Esophagus squamous epithelium (tissue), 5 donors: ENCODE measurements at regions not wholly inside any gene's neighbourhood (a gene's known extent, or its start where the extent isn't known, plus 50 kb on each side); places are given as distances from the start of the nearest gene placed in this dataset.

ENCODE experiments used
- DNase-seq: peaks from one replicate; lab custom pipeline; 2025; lab: John Stamatoyannopoulos, UW
- H3K27ac ChIP-seq, 4 donors: fragments of 200-600 bp; sonication (generic); one replicate each; pipeline ENCODE4 v1.5.1; 2016 to 2019; ENCODE audit warnings: mild to moderate bottlenecking in 1 of 4
- H3K27me3 ChIP-seq, 4 donors: fragments of 200-600 bp; sonication (generic); 1 replicate in 3 of 4; 2 replicates in 1 of 4; pipeline versions ENCODE4 v1.5.1 to v1.6.0; 2017 to 2021; ENCODE audit warnings: antibody characterized with exemption in 1 of 4
- H3K36me3 ChIP-seq, 3 donors: fragments of 200-600 bp; sonication (generic); one replicate each; pipeline ENCODE4 v1.5.1; 2016 to 2019
- H3K4me1 ChIP-seq, 3 donors: fragments of 200-600 bp; sonication (generic); one replicate each; pipeline ENCODE4 v1.5.1; 2017 to 2019
- H3K4me3 ChIP-seq, 4 donors: fragments of 200-600 bp; sonication (generic); 1 replicate in 3 of 4; 2 replicates in 1 of 4; pipeline ENCODE4 v1.5.1; 2016 to 2019; ENCODE audit warnings: mild to moderate bottlenecking in 2 of 4, moderate library complexity in 1 of 4
- H3K9me3 ChIP-seq, 3 donors: fragments of 200-600 bp; sonication (generic); one replicate each; pipeline ENCODE4 v1.5.1; 2016 to 2019
- CTCF ChIP-seq, 6 experiments: fragments of 450-650 bp in 4 of 6; fragments of 200-600 bp in 2 of 6; sonication (generic) in 2 of 6; IDR thresholded peaks; one replicate each; pipeline ENCODE4 v1.5.1; 2016 to 2019; ENCODE audit warnings: antibody characterized with exemption in 6 of 6, mild to moderate bottlenecking in 4 of 6, moderate library complexity in 4 of 6
- POLR2A ChIP-seq, 4 donors: fragments of 450-650 bp; IDR thresholded peaks; one replicate each; pipeline ENCODE4 v1.6.1; 2017; ENCODE audit warnings: antibody characterized with exemption in 4 of 4, mild to moderate bottlenecking in 4 of 4, moderate library complexity in 3 of 4
- WGBS, 2 donors: methylation state at CpG; one replicate each; pipeline ENCODE4 v1.1.5; 2018; 5-methylcytosine and 5-hydroxymethylcytosine counted together
- intact Hi-C: fragments of 100-400 bp; cut with DNase I; formaldehyde crosslinking; loops from one replicate; pipeline ENCODE4 v1.15.0; 2022
- donor health status: DM: yes; HTN: yes; CAD: no.

DNA sequence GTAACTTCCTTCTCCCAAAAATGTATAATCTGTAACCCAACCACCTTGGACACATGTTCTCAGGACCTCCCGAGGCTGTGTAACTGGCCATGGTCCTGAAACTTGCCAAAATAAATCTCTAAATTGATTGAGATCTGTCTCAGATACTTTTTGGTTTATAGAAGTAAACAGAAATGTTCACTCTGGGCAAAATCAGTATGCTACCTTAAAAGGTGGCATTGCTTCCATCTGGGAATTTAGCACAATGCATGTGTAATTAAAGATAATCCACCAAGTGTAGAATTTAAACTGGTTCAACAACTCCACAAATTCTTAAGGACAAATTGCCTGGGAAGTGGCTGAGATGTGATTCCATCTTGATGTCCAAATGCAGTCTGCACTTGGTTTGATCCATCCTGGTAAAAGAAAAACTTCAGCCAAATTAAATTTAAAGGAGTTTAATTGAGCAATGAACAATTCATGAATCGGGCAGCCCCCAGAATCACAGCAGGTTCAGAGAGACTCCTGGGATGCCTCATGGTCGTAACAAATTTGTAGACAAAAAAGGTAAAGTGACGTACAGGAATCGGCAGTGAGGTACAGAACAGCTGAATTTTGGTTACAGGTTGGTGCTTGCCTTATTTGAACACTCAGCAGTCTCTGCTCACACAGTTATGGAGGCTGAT lies 102.6 kb upstream of the PFKP start:
- peaks cover 0 to 8% (median 0%) of the 10 kb centered on the region in 4 donors for H3K27me3 ChIP-seq
- H3K9me3 ChIP-seq: no peaks in the 10 kb centered on the region
- 67 to 79% methylated on average over 5 of the region's 5 CpGs for WGBS, 2 donors
- TF ChIP-seq POLR2A (IDR thresholded peaks at IDR 0.05) (no peak), CTCF (IDR thresholded peaks at IDR 0.05) (no peak)
- no peaks in the 10 kb centered on the region for H3K4me1 ChIP-seq
- intact Hi-C loops: no loop called here
- H3K4me3 ChIP-seq: no peak overlapping the region
- no peak overlapping the region for H3K27ac ChIP-seq
- no peak for DNase-seq
- H3K36me3 ChIP-seq: no peaks in the 10 kb centered on the region

GRCh38 chr10:2963889-2964631 lies 103.3 kb upstream of the PFKP start:
- H3K27ac ChIP-seq: no peak overlapping the region
- no peaks in the 10 kb centered on the region for H3K4me1 ChIP-seq
- H3K36me3 ChIP-seq: no peaks in the 10 kb centered on the region
- TF ChIP-seq CTCF (IDR thresholded peaks at IDR 0.05) (no peak), POLR2A (IDR thresholded peaks at IDR 0.05) (no peak)
- H3K9me3 ChIP-seq: no peaks in the 10 kb centered on the region
- no peak overlapping the region for H3K4me3 ChIP-seq
- WGBS, 2 donors: 20 to 32% methylated on average over 3 of the region's 3 CpGs
- peaks cover 0 to 8% (median 0%) of the 10 kb centered on the region in 4 donors for H3K27me3 ChIP-seq
- no peak for DNase-seq
- intact Hi-C loops: no loop called here

DNA sequence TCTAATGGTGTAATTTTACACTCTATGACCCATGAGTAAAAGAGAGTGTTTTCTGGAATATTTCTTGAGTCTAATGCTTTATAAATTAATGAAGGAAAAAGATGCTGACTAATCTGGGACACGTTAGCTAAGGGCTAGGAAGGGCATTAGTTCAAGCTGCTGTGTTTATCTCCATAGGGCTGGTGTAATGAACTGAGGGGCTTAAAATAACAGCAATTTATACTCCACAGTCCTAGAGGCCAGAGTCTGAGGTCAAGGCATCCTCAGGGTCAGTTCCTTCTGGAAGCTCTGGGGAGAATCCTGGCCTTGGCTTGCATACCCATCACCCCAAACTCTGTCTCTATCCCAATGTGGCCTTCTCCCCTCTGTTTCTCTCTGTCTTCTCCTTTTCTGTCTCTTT lies 105.2 kb upstream of the PFKP start:
- TF ChIP-seq CTCF (IDR thresholded peaks at IDR 0.05) (no peak), POLR2A (IDR thresholded peaks at IDR 0.05) (no peak)
- no peak overlapping the region for H3K4me3 ChIP-seq
- H3K9me3 ChIP-seq: no peaks in the 10 kb centered on the region
- DNase-seq: no peak
- intact Hi-C loops: no loop called here
- H3K27ac ChIP-seq: no peak overlapping the region
- no peaks in the 10 kb centered on the region for H3K36me3 ChIP-seq
- H3K27me3 ChIP-seq: peaks cover 0 to 8% (median 0%) of the 10 kb centered on the region in 4 donors
- no peaks in the 10 kb centered on the region for H3K4me1 ChIP-seq
- 57 to 59% methylated on average over 1 of the region's 1 CpG for WGBS, 2 donors

DNA sequence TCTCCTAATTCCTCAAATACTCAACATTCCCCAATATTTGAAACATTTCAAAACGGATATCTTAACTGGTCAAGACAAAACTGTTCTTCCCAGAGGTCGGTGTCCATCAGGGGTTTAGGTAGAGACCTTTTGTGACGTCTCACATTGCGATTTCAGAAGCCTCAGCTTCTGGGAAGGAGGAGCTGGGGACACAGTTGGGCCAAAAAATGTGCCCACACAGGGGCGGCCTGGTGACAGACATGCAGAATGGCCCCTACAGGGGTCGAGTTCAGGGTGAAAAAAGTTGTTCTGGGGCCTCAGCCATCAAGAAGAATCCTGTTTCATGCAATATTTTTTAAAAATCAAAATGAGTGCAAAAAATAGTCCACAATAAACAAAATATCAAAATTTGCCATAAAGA lies 108.7 kb upstream of the PFKP start:
- intact Hi-C loops: no loop called here
- no peak for TF ChIP-seq POLR2A (IDR thresholded peaks at IDR 0.05)
- TF ChIP-seq CTCF (IDR thresholded peaks at IDR 0.05): no peak
- no peak for DNase-seq
- Histone ChIP-seq H3K9me3 (no peaks in the 10 kb centered on the region), H3K4me1 (no peaks in the 10 kb centered on the region), H3K27ac (no peak overlapping the region), H3K27me3 (peaks cover 0 to 7% (median 0%) of the 10 kb centered on the region in 4 donors), H3K4me3 (no peak overlapping the region), H3K36me3 (no peaks in the 10 kb centered on the region)
- 62 to 75% methylated on average over 6 of the region's 6 CpGs for WGBS, 2 donors

GRCh38 chr10:2957785-2958184 lies 109.6 kb upstream of the PFKP start:
- DNase-seq: no peak
- Histone ChIP-seq H3K27ac (no peak overlapping the region), H3K4me1 (no peaks in the 10 kb centered on the region), H3K9me3 (no peaks in the 10 kb centered on the region), H3K36me3 (no peaks in the 10 kb centered on the region), H3K27me3 (peaks cover 0 to 10% (median 0%) of the 10 kb centered on the region in 4 donors), H3K4me3 (no peak overlapping the region)
- intact Hi-C loops: no loop called here
- WGBS, 2 donors: 82 to 85% methylated on average over 2 of the region's 2 CpGs
- TF ChIP-seq CTCF (IDR thresholded peaks at IDR 0.05): no peak
